ENCODE measurements at regions not wholly inside any gene's neighbourhood (a gene's known extent, or its start where the extent isn't known, plus 50 kb on each side); places are given as distances from the start of the nearest gene placed in this dataset.

- TF ChIP-seq CTCF (IDR thresholded peaks at IDR 0.05): no peak
These were observed 158.7 kb upstream of the TNC start for GRCh38 chr9:115276621-115277020.

GRCh38 chr9:115277301-115277700 is 159.3 kb upstream of the TNC start:
- Mint-ChIP-seq H3K27ac (no peak overlapping the region), H3K4me3 (no peak overlapping the region), H3K27me3 (peaks cover 23% of the 10 kb centered on the region), H3K4me1 (ENCODE audit: low read depth) (no peaks in the 10 kb centered on the region), H3K9me3 (no peaks in the 10 kb centered on the region), H3K36me3 (ENCODE audit: low read depth) (no peaks in the 10 kb centered on the region)
- ChIA-PET CTCF (no interaction called here), POLR2A (no interaction called here)
- DNase-seq (no peak), ATAC-seq (no peak)
- no peak for TF ChIP-seq CTCF (IDR thresholded peaks at IDR 0.05)
- intact Hi-C loops (cut with micrococcal nuclease): no loop called here

More at GRCh38 chr9:115276621-115277020, 158.7 kb upstream of the TNC start:
- H3K4me1 Mint-ChIP-seq (ENCODE audit: low read depth): no peaks in the 10 kb centered on the region
- no peak overlapping the region for H3K27ac Mint-ChIP-seq
- peaks cover 19% of the 10 kb centered on the region for H3K27me3 Mint-ChIP-seq
- no peak for DNase-seq
- no peak overlapping the region for H3K4me3 Mint-ChIP-seq
- no peaks in the 10 kb centered on the region for H3K36me3 Mint-ChIP-seq (ENCODE audit: low read depth)
- H3K9me3 Mint-ChIP-seq: no peaks in the 10 kb centered on the region
- no peak for ATAC-seq
- ChIA-PET CTCF (no interaction called here), POLR2A (no interaction called here)
- intact Hi-C loops (cut with micrococcal nuclease): no loop called here

GRCh38 chr9:115278326-115279035 is 160.5 kb upstream of the TNC start:
- Mint-ChIP-seq H3K9me3 (no peaks in the 10 kb centered on the region), H3K4me1 (ENCODE audit: low read depth) (no peaks in the 10 kb centered on the region), H3K27me3 (peaks cover 26% of the 10 kb centered on the region), H3K4me3 (no peak overlapping the region), H3K27ac (no peak overlapping the region), H3K36me3 (ENCODE audit: low read depth) (no peaks in the 10 kb centered on the region)
- intact Hi-C loops (cut with micrococcal nuclease): no loop called here
- ChIA-PET CTCF (no interaction called here), POLR2A (no interaction called here)
- ATAC-seq (no peak), DNase-seq (no peak)
- no peak for TF ChIP-seq CTCF (IDR thresholded peaks at IDR 0.05)

- no peak for TF ChIP-seq CTCF (IDR thresholded peaks at IDR 0.05)
- ATAC-seq (no peak), DNase-seq (no peak)
- no peaks in the 10 kb centered on the region for H3K9me3 Mint-ChIP-seq
- H3K27ac Mint-ChIP-seq: no peak overlapping the region
- ChIA-PET POLR2A (no interaction called here), CTCF (no interaction called here)
- no peaks in the 10 kb centered on the region for H3K36me3 Mint-ChIP-seq (ENCODE audit: low read depth)
- H3K4me3 Mint-ChIP-seq: no peak overlapping the region
- no peaks in the 10 kb centered on the region for H3K4me1 Mint-ChIP-seq (ENCODE audit: low read depth)
- intact Hi-C loops (cut with micrococcal nuclease): no loop called here
- H3K27me3 Mint-ChIP-seq: peaks cover 22% of the 10 kb centered on the region
These were observed 165.4 kb upstream of the TNC start for GRCh38 chr9:115283395-115283794.

GRCh38 chr9:115285836-115286235 is 167.9 kb upstream of the TNC start:
- POLR2A ChIA-PET: no interaction called here
- H3K9me3 Mint-ChIP-seq: no peaks in the 10 kb centered on the region
- H3K36me3 Mint-ChIP-seq (ENCODE audit: low read depth): no peaks in the 10 kb centered on the region
- H3K27me3 Mint-ChIP-seq: peaks cover 15% of the 10 kb centered on the region
- no peak for DNase-seq
- no peak overlapping the region for H3K27ac Mint-ChIP-seq
- intact Hi-C loops (cut with micrococcal nuclease): no loop called here
- TF ChIP-seq CTCF (IDR thresholded peaks at IDR 0.05): no peak
- no peak overlapping the region for H3K4me3 Mint-ChIP-seq
- ATAC-seq: no peak
- H3K4me1 Mint-ChIP-seq (ENCODE audit: low read depth): no peaks in the 10 kb centered on the region
- CTCF ChIA-PET: no interaction called here

Data from activated CD8-positive, alpha-beta T cell treated with anti-CD3 and anti-CD28 coated beads for 36 hours (primary cell).